DOHH2 (cell line): ENCODE measurements at regions not wholly inside any gene's neighbourhood (a gene's known extent, or its start where the extent isn't known, plus 50 kb on each side); places are given as distances from the start of the nearest gene placed in this dataset.

Experiments used
- H3F3A ChIP-seq: fragments of 200-600 bp; sonication (generic), shearing (Covaris generic); 2 replicates; pipeline ENCODE4 v1.6.0; 2016; ENCODE audit warnings: antibody characterized with exemption, mild to moderate bottlenecking; ENCODE audit not compliant: control insufficient read depth, insufficient read depth
- H3K27ac ChIP-seq: fragments of 200-600 bp; sonication (generic); 2 replicates; pipeline ENCODE4 v1.5.1; 2014; ENCODE audit warnings: low read depth, mild to moderate bottlenecking, low read length, moderate library complexity
- H3K27me3 ChIP-seq: fragments of 200-600 bp; sonication (generic); 2 replicates; pipeline ENCODE4 v1.6.1; 2014; ENCODE audit warnings: mild to moderate bottlenecking, low read length, mixed read lengths; ENCODE audit not compliant: control insufficient read depth
- H3K36me3 ChIP-seq: fragments of 200-600 bp; sonication (generic); 2 replicates; pipeline ENCODE4 v1.6.1; 2014; ENCODE audit warnings: mild to moderate bottlenecking, low read length, moderate library complexity, mixed read lengths; ENCODE audit not compliant: control insufficient read depth
- H3K4me1 ChIP-seq: fragments of 200-600 bp; sonication (generic); 2 replicates; pipeline ENCODE4 v1.6.1; 2014; ENCODE audit warnings: mild to moderate bottlenecking, low read length, mixed read lengths; ENCODE audit not compliant: control insufficient read depth
- H3K4me2 ChIP-seq: fragments of 200-600 bp; sonication (generic); 2 replicates; pipeline ENCODE4 v1.6.0; 2014; ENCODE audit warnings: mild to moderate bottlenecking, low read length, moderate library complexity
- H3K4me3 ChIP-seq: fragments of 200-600 bp; sonication (generic); 2 replicates; pipeline ENCODE4 v1.5.1; 2014; ENCODE audit warnings: mild to moderate bottlenecking, low read length, mixed read lengths
- H3K79me2 ChIP-seq: fragments of 200-600 bp; sonication (generic); 2 replicates; pipeline ENCODE4 v1.6.1; 2014; ENCODE audit warnings: mild to moderate bottlenecking, low read length, mixed read lengths; ENCODE audit not compliant: control insufficient read depth
- H3K9me2 ChIP-seq: fragments of 200-600 bp; sonication (generic); replicated peaks from 2 replicates; pipeline ENCODE4 v1.6.1; 2014; ENCODE audit warnings: mild to moderate bottlenecking, low read length, mixed read lengths; ENCODE audit not compliant: control insufficient read depth
- H3K9me3 ChIP-seq: fragments of 200-600 bp; sonication (generic); 2 replicates; pipeline ENCODE4 v1.6.1; 2014; ENCODE audit warnings: antibody characterized with exemption, low read length, mixed read lengths; ENCODE audit not compliant: control insufficient read depth, insufficient read depth
- H4K20me1 ChIP-seq: fragments of 200-600 bp; sonication (generic); 2 replicates; pipeline ENCODE4 v1.6.0; 2014; ENCODE audit warnings: low read depth, mild to moderate bottlenecking, antibody characterized with exemption, low read length, moderate library complexity; ENCODE audit not compliant: control insufficient read depth, insufficient read depth
- EZH2phosphoT487 ChIP-seq: fragments of 200-600 bp; sonication (generic); IDR thresholded peaks from 2 replicates; pipeline ENCODE4 v1.6.1; 2017; ENCODE audit warnings: borderline replicate concordance, mild to moderate bottlenecking, antibody characterized with exemption, low read length, moderate library complexity, mixed read lengths
- TF ChIP-seq, protein P1 (sequence below): fragments of 200-600 bp; sonication (generic); IDR thresholded peaks from one replicate; pipeline ENCODE4 v1.5.1; 2014; ENCODE audit warnings: antibody characterized with exemption, mild to moderate bottlenecking, low read depth, low read length; ENCODE audit not compliant: poor library complexity, severe bottlenecking

DNA sequence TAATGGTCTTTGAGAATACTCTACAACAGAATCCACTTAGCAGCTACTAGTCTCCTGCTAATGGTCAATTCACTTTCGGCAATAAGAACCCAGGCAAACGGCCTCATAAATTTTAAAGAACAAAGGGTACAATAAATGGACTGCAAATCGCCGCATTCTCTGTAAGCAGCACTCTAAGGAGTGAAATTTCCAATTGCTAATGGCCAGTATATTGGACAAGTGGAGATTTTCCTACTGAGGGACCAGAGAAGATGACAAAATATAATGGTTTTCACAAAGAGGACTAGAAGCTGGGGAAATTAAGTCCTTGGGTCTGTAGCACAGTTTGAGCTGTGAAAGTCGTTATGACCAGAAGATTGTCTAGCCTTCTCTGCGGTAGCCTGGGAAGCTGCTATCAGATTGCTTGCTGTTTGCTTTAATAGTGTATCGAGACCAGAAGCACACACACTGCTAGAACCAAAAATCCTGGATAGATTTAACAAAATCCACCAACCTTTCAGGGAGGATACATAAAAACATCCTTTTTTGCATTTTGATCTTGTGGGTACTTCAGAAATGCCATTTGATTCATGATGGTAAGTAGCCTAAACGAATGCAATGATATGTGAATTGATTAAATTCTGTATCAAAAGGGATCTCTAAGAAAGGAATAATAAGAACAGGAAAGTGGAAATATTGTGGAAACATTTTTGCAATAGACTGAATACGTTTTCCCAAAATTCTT lies 53.6 kb upstream of the ATP8B1 start:
- Histone ChIP-seq H3K79me2 (no peaks in the 10 kb centered on the region), H3F3A (no peaks in the 10 kb centered on the region), H3K9me2 (no peaks in the 10 kb centered on the region), H3K4me2 (no peak overlapping the region), H3K27ac (no peak overlapping the region), H3K4me1 (no peaks in the 10 kb centered on the region), H3K27me3 (peaks cover 39% of the 10 kb centered on the region), H4K20me1 (no peaks in the 10 kb centered on the region), H3K36me3 (no peaks in the 10 kb centered on the region), H3K9me3 (no peaks in the 10 kb centered on the region), H3K4me3 (no peak overlapping the region)
- TF ChIP-seq, protein P1, sequence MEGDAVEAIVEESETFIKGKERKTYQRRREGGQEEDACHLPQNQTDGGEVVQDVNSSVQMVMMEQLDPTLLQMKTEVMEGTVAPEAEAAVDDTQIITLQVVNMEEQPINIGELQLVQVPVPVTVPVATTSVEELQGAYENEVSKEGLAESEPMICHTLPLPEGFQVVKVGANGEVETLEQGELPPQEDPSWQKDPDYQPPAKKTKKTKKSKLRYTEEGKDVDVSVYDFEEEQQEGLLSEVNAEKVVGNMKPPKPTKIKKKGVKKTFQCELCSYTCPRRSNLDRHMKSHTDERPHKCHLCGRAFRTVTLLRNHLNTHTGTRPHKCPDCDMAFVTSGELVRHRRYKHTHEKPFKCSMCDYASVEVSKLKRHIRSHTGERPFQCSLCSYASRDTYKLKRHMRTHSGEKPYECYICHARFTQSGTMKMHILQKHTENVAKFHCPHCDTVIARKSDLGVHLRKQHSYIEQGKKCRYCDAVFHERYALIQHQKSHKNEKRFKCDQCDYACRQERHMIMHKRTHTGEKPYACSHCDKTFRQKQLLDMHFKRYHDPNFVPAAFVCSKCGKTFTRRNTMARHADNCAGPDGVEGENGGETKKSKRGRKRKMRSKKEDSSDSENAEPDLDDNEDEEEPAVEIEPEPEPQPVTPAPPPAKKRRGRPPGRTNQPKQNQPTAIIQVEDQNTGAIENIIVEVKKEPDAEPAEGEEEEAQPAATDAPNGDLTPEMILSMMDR: no peak
- no peak for TF ChIP-seq EZH2phosphoT487

DNA sequence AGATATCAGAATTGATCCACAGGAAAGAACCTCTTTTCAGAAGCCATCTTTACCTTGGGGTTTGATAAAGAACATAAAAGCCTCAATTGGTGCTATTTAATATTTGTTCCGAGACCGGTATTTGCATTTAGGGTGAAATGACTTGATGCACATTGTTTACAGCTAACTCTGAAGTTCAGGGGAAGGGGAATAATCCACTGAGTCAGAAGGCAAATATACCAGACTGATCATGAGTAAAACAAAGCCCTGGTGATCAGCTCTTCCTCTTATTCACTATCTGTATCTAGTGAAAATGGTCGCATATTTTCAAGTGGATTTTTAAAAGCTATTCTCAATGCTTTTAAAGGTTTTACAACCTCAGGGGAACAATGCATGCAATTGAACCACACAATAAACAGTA lies 53.0 kb upstream of the ATP8B1 start:
- H3K27me3 ChIP-seq: peaks cover 39% of the 10 kb centered on the region
- no peak overlapping the region for H3K4me3 ChIP-seq
- H3K36me3 ChIP-seq: no peaks in the 10 kb centered on the region
- H3K27ac ChIP-seq: no peak overlapping the region
- H3K9me2 ChIP-seq: no peaks in the 10 kb centered on the region
- H3F3A ChIP-seq: no peaks in the 10 kb centered on the region
- no peaks in the 10 kb centered on the region for H3K4me1 ChIP-seq
- H3K79me2 ChIP-seq: no peaks in the 10 kb centered on the region
- no peak overlapping the region for H3K4me2 ChIP-seq
- H3K9me3 ChIP-seq: no peaks in the 10 kb centered on the region
- H4K20me1 ChIP-seq: no peaks in the 10 kb centered on the region
- TF ChIP-seq, protein P1: no peak
- no peak for TF ChIP-seq EZH2phosphoT487

DNA sequence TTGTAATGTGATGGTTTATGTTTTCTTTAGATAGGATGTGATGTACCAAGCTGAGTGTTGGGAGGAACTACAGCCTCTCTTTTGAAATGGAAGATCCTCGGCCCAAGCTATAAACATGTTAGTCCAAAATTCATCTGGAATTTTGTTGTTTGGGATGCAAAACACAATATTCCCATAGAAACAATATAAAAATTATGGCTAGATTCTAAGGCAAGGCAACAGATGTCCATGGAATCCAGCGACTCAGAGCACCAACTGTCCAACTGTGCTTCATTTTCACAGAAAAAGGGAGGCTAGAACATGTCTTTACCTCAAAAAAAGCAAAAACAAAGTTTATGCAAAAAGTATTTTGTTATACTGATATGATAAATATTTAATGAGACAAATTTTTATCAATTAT lies 52.4 kb upstream of the ATP8B1 start:
- H3K4me3 ChIP-seq: no peak overlapping the region
- no peaks in the 10 kb centered on the region for H4K20me1 ChIP-seq
- no peaks in the 10 kb centered on the region for H3K9me3 ChIP-seq
- peaks cover 37% of the 10 kb centered on the region for H3K27me3 ChIP-seq
- no peak overlapping the region for H3K4me2 ChIP-seq
- no peaks in the 10 kb centered on the region for H3K9me2 ChIP-seq
- H3K36me3 ChIP-seq: no peaks in the 10 kb centered on the region
- H3K27ac ChIP-seq: no peak overlapping the region
- no peaks in the 10 kb centered on the region for H3F3A ChIP-seq
- no peaks in the 10 kb centered on the region for H3K79me2 ChIP-seq
- TF ChIP-seq, protein P1: no peak
- no peak for TF ChIP-seq EZH2phosphoT487
- H3K4me1 ChIP-seq: no peaks in the 10 kb centered on the region
